ENCODE measurements at regions not wholly inside any gene's neighbourhood (a gene's known extent, or its start where the extent isn't known, plus 50 kb on each side); places are given as distances from the start of the nearest gene placed in this dataset.
A peak's percentile ranks its signal among the peaks of the same experiment; 100 is the strongest.
"Not testable (repeated sequence)": the region's sequence is repeated elsewhere in the genome, so short reads cannot be mapped to it uniquely, and the experiment has no call there.

GRCh38 chr16:46394963-46395362, 226.2 kb downstream of the SHCBP1 start:
- not testable (repeated sequence) for H3K4me3 ChIP-seq; H3K27me3 ChIP-seq; H3K4me1 ChIP-seq; H3K27ac ChIP-seq; DNase-seq (ENCODE audit: low spot score in 2 of 2); H3K36me3 ChIP-seq
- H3K9me3 ChIP-seq = peaks cover 0 to 12% (median 4%) of the 10 kb centered on the region in 4 donors
- 76 to 78% methylated on average over 17 of the region's 17 CpGs for WGBS, 2 donors

GRCh38 chr16:46394149-46394548, 227.0 kb downstream of the SHCBP1 start:
- H3K4me3 ChIP-seq, H3K36me3 ChIP-seq, H3K27ac ChIP-seq, H3K27me3 ChIP-seq, H3K4me1 ChIP-seq: not testable (repeated sequence)
- peaks cover 0 to 17% (median 4%) of the 10 kb centered on the region in 4 donors for H3K9me3 ChIP-seq
- DNase-seq (ENCODE audit: low spot score in 2 of 2) = peak in 1 of 2 donors; percentile 6
- WGBS, 2 donors = 69 to 71% methylated on average over 18 of the region's 18 CpGs

GRCh38 chr16:46392930-46393722, 228.1 kb downstream of the SHCBP1 start:
- WGBS, 2 donors = 76 to 78% methylated on average over 26 of the region's 26 CpGs
- H3K27me3 ChIP-seq, H3K4me1 ChIP-seq, H3K27ac ChIP-seq, H3K4me3 ChIP-seq, H3K36me3 ChIP-seq: not testable (repeated sequence)
- peak; percentile 22 to 73 for DNase-seq (ENCODE audit: low spot score in 2 of 2)
- peaks cover 0 to 17% (median 4%) of the 10 kb centered on the region in 4 donors for H3K9me3 ChIP-seq

GRCh38 chr16:46390660-46391462, 230.3 kb downstream of the SHCBP1 start:
- 78 to 79% methylated on average over 29 of the region's 29 CpGs for WGBS, 2 donors
- not testable (repeated sequence) for H3K4me1 ChIP-seq, H3K36me3 ChIP-seq, H3K27me3 ChIP-seq, H3K4me3 ChIP-seq, H3K27ac ChIP-seq
- H3K9me3 ChIP-seq = peaks cover 0 to 22% (median 6%) of the 10 kb centered on the region in 4 donors
- peak in 1 of 2 donors; percentile 94 for DNase-seq (ENCODE audit: low spot score in 2 of 2)

- 79 to 80% methylated on average over 20 of the region's 20 CpGs for WGBS, 2 donors
- peaks cover 0 to 17% (median 2%) of the 10 kb centered on the region in 4 donors for H3K9me3 ChIP-seq
- not testable (repeated sequence) for H3K27me3 ChIP-seq, H3K4me1 ChIP-seq, H3K36me3 ChIP-seq
- peak; percentile 69 to 100 for DNase-seq (ENCODE audit: low spot score in 2 of 2)
- peak overlapping the region in 1 of 4 donors; percentile 1 for H3K4me3 ChIP-seq
- H3K27ac ChIP-seq = peak overlapping the region in 1 of 4 donors; percentile 0
These were observed 231.6 kb downstream of the SHCBP1 start for GRCh38 chr16:46389561-46390041.

- not testable (repeated sequence) for H3K27me3 ChIP-seq; H3K4me3 ChIP-seq; H3K4me1 ChIP-seq; H3K36me3 ChIP-seq; DNase-seq (ENCODE audit: low spot score in 2 of 2); H3K27ac ChIP-seq
- peaks cover 0 to 21% (median 2%) of the 10 kb centered on the region in 4 donors for H3K9me3 ChIP-seq
- 80 to 82% methylated on average over 27 of the region's 27 CpGs for WGBS, 2 donors
These were observed 232.2 kb downstream of the SHCBP1 start for GRCh38 chr16:46388939-46389491.

- H3K4me3 ChIP-seq; H3K36me3 ChIP-seq; DNase-seq (ENCODE audit: low spot score in 2 of 2); H3K27ac ChIP-seq; H3K27me3 ChIP-seq; H3K4me1 ChIP-seq: not testable (repeated sequence)
- peaks cover 0 to 21% (median 2%) of the 10 kb centered on the region in 4 donors for H3K9me3 ChIP-seq
- WGBS, 2 donors = 78 to 82% methylated on average over 16 of the region's 16 CpGs
These were observed 232.8 kb downstream of the SHCBP1 start for GRCh38 chr16:46388354-46388753.

- not testable (repeated sequence) for H3K36me3 ChIP-seq, H3K4me1 ChIP-seq, H3K27me3 ChIP-seq
- WGBS, 2 donors = 69 to 70% methylated on average over 15 of the region's 15 CpGs
- Histone ChIP-seq H3K27ac (peak overlapping the region in 1 of 4 donors; percentile 0), H3K4me3 (peak overlapping the region in 1 of 4 donors; percentile 0), H3K9me3 (peaks cover 0 to 23% (median 2%) of the 10 kb centered on the region in 4 donors)
- DNase-seq (ENCODE audit: low spot score in 2 of 2) = peak; percentile 44 to 100
These were observed 233.5 kb downstream of the SHCBP1 start for GRCh38 chr16:46387720-46388119.

- peak in 1 of 2 donors; percentile 82 for DNase-seq (ENCODE audit: low spot score in 2 of 2)
- H3K4me3 ChIP-seq = peak overlapping the region in 1 of 4 donors; percentile 0
- H3K36me3 ChIP-seq, H3K4me1 ChIP-seq, H3K27me3 ChIP-seq: not testable (repeated sequence)
- peak overlapping the region in 1 of 4 donors; percentile 0 for H3K27ac ChIP-seq
- peaks cover 0 to 27% (median 2%) of the 10 kb centered on the region in 4 donors for H3K9me3 ChIP-seq
- WGBS, 2 donors = 74 to 76% methylated on average over 28 of the region's 28 CpGs
These were observed 234.2 kb downstream of the SHCBP1 start for GRCh38 chr16:46386805-46387620.

GRCh38 chr16:46386110-46386771, 234.9 kb downstream of the SHCBP1 start:
- H3K36me3 ChIP-seq, H3K27ac ChIP-seq: not testable (repeated sequence)
- WGBS, 2 donors = 71 to 75% methylated on average over 25 of the region's 25 CpGs

GRCh38 chr16:46384285-46385061, 236.7 kb downstream of the SHCBP1 start:
- not testable (repeated sequence) for H3K27me3 ChIP-seq, H3K27ac ChIP-seq, H3K36me3 ChIP-seq, H3K4me1 ChIP-seq, H3K4me3 ChIP-seq
- H3K9me3 ChIP-seq = peaks cover 0 to 24% (median 2%) of the 10 kb centered on the region in 4 donors
- 70 to 73% methylated on average over 37 of the region's 37 CpGs for WGBS, 2 donors
- peak; percentile 49 to 60 for DNase-seq (ENCODE audit: low spot score in 2 of 2)

More at GRCh38 chr16:46386110-46386771, 234.9 kb downstream of the SHCBP1 start:
- DNase-seq (ENCODE audit: low spot score in 2 of 2) = peak in 1 of 2 donors; percentile 61
- peak overlapping the region in 1 of 4 donors; percentile 0 for H3K4me3 ChIP-seq
- H3K4me1 ChIP-seq, H3K27me3 ChIP-seq: not testable (repeated sequence)
- peaks cover 0 to 28% (median 2%) of the 10 kb centered on the region in 4 donors for H3K9me3 ChIP-seq
